ENCODE measurements at regions not wholly inside any gene's neighbourhood (a gene's known extent, or its start where the extent isn't known, plus 50 kb on each side); places are given as distances from the start of the nearest gene placed in this dataset.

GRCh38 chr11:79834015-79834414 lies 393.2 kb upstream of the TENM4 start:
- CTCF ChIA-PET, result no interaction called here
- no peak for TF ChIP-seq SIN3A (IDR thresholded peaks at IDR 0.05; ENCODE audit: borderline replicate concordance, insufficient read depth, low read depth, low read length)
- TF ChIP-seq POLR2AphosphoS5 (IDR thresholded peaks at IDR 0.05; ENCODE audit: low read depth, low read length), result no peak
- no peak for TF ChIP-seq REST (IDR thresholded peaks at IDR 0.05; ENCODE audit: insufficient read depth in 1 of 2, low read depth in 2 of 2, low read length in 1 of 2)
- TF ChIP-seq CTCF (IDR thresholded peaks at IDR 0.05), result no peak
- no peak for ATAC-seq

GRCh38 chr11:79830446-79830845 lies 389.6 kb upstream of the TENM4 start:
- ATAC-seq, result no peak
- no peak overlapping the region for H3K27ac ChIP-seq (ENCODE audit: low read length)
- BruUV-seq (replicated peaks), result no TSS peak
- H3K4me1 ChIP-seq (ENCODE audit: control insufficient read depth, insufficient read depth, low read length), result no peaks in the 10 kb centered on the region
- 0 out of 2 replicates have a peak, but pooled peaks cover 4% of the 10 kb centered on the region for H3K27me3 ChIP-seq (ENCODE audit: control insufficient read depth, insufficient read depth, low read length)
- in situ Hi-C loops (cut with HindIII; ENCODE audit: low pct_unique_long_range_greater_than_20kb, low sequenced_read_pairs) (no loop called here), intact Hi-C loops (cut with micrococcal nuclease; ENCODE audit: unreplicated experiment) (no loop called here)
- no peaks in the 10 kb centered on the region for H3K36me3 ChIP-seq (ENCODE audit: control insufficient read depth, insufficient read depth, low read length)
- ChIA-PET POLR2A (interaction anchor here (0.6 kb wide), 1 partner anchor 64 kb away, joined by 3 read pairs; no protein-coding TSS in a partner anchor), CTCF (no interaction called here)
- H3K4me3 ChIP-seq (ENCODE audit: low read depth in 2 of 2, low read length in 2 of 2), result no peak overlapping the region
- no peak for DNase-seq (ENCODE audit: low read depth, low spot score)
- H3K9me3 ChIP-seq (ENCODE audit: control insufficient read depth, insufficient read depth, low read depth, low read length), result no peaks in the 10 kb centered on the region
- no peak for TF ChIP-seq POLR2AphosphoS5 (IDR thresholded peaks at IDR 0.05; ENCODE audit: low read depth, low read length)
- no peak for TF ChIP-seq SIN3A (IDR thresholded peaks at IDR 0.05; ENCODE audit: borderline replicate concordance, insufficient read depth, low read depth, low read length)
- TF ChIP-seq REST (IDR thresholded peaks at IDR 0.05; ENCODE audit: insufficient read depth in 1 of 2, low read depth in 2 of 2, low read length in 1 of 2), result no peak
- no peak for TF ChIP-seq CTCF (IDR thresholded peaks at IDR 0.05)
- TF ChIP-seq TCF7L2 (IDR thresholded peaks at IDR 0.05; ENCODE audit: low read depth, low read length), result no peak

More at GRCh38 chr11:79834015-79834414, 393.2 kb upstream of the TENM4 start:
- intact Hi-C loops (cut with micrococcal nuclease; ENCODE audit: unreplicated experiment) (no loop called here), in situ Hi-C loops (cut with HindIII; ENCODE audit: low pct_unique_long_range_greater_than_20kb, low sequenced_read_pairs) (no loop called here)
- BruUV-seq (replicated peaks), result no TSS peak
- Histone ChIP-seq H3K4me3 (ENCODE audit: low read depth in 2 of 2, low read length in 2 of 2) (no peak overlapping the region), H3K9me3 (ENCODE audit: control insufficient read depth, insufficient read depth, low read depth, low read length) (no peaks in the 10 kb centered on the region), H3K27me3 (ENCODE audit: control insufficient read depth, insufficient read depth, low read length) (0 out of 2 replicates have a peak, but pooled peaks cover 4% of the 10 kb centered on the region), H3K27ac (ENCODE audit: low read length) (no peak overlapping the region), H3K36me3 (ENCODE audit: control insufficient read depth, insufficient read depth, low read length) (no peaks in the 10 kb centered on the region), H3K4me1 (ENCODE audit: control insufficient read depth, insufficient read depth, low read length) (no peaks in the 10 kb centered on the region)
- DNase-seq (ENCODE audit: low read depth, low spot score), result no peak
- POLR2A ChIA-PET, result no interaction called here

Data from Panc1 (cell line).